ENCODE measurements at regions not wholly inside any gene's neighbourhood (a gene's known extent, or its start where the extent isn't known, plus 50 kb on each side); places are given as distances from the start of the nearest gene placed in this dataset.
A peak's percentile ranks its signal among the peaks of the same experiment; 100 is the strongest.

- no peak for DNase-seq
These were observed 143.3 kb downstream of the C1D start for GRCh38 chr2:67919490-67919889.

DNA sequence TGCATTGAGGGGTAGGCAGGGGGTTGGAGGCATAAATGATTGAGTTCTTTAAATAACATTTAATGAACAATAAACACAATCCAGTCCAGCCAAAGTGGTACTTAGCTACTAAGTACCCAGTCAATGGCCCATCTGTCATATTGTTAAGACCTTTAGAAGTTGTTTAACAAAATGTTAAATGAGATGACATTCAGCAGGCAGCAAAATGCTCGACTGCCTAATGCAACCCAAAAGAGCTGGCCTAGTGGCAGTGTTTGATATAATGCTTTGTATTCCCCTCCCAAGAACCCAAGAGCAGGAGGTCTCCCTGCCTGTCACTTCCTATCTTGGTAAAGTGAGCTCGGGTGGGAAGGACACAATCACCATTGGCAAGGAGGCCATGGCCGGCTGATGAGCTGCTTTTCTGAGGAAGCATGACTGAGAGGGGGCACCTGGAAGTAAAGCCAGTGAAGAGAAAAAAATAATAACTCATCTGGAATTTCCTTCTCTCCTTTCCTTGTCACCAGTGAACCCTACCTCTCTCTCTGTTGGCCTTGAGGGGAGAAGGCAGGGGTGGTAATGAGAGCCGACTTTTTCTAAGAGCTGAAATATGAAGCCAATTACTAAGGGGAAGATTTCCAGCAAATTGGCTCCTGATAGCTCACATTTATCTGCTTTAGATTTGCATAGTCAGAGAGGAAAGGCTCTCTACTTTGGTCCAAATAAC, 140.6 kb downstream of the C1D start:
- DNase-seq, result no peak

DNA sequence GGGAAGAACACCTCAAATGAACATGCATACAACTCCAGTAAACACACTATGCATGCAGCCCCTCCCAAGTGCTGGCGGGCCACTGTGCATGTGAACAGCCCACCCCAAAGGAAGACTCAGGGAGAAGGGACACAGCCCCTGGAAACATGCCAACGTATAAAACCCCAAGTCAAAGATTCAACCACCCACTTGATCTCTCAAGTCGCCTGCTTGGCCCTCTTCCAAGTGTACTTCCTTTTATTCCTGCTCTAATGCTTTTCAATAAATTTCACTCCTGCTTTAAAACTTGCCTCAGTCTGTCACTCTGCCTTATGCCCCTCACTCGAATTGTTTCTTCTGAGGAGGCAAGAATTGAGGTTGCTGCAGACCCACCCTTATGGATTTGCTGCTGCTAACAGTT, 139.1 kb downstream of the C1D start:
- peak; percentile 17 for DNase-seq

- DNase-seq, result no peak
These were observed 135.3 kb downstream of the C1D start for GRCh38 chr2:67927501-67927900.

DNA sequence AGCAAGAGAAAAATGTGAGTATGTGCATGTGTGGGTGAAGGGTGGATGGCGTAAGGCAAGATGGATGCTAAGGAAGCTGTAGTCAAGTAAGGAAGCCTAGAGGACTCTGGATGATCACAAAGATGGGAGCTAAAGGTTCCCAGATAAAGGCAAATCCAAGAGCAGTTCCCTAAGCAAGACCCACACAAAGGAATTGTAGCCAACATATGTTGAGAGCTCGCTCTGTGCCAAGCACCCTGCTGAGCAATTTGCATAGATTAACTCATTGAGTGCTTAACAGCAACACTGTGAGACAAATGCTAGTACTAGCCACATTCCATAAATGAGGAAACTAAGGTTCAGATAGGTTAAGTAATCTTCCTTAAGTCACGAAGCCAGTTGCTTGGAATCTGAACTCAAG, 132.6 kb downstream of the C1D start:
- peak; percentile 40 for DNase-seq

DNA sequence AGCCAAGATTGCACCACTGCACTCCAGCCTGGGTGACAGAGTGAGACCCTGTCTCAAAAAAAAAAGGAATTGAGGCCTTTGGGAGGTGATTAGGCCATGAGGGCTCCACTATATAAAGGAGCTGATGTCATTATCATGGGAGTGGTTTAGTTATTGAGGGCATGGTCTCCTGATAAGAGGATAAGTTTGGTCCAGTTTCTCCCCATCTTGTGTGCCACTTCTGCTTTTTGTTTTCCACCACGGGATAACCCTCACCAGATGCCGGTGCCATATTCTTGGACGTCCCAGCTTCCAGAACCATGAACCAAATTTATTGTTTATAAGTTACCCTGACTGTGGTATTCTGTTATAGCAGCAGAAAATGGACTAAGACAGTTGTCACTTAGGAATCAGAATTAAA, 125.8 kb downstream of the C1D start:
- no peak for DNase-seq

DNA sequence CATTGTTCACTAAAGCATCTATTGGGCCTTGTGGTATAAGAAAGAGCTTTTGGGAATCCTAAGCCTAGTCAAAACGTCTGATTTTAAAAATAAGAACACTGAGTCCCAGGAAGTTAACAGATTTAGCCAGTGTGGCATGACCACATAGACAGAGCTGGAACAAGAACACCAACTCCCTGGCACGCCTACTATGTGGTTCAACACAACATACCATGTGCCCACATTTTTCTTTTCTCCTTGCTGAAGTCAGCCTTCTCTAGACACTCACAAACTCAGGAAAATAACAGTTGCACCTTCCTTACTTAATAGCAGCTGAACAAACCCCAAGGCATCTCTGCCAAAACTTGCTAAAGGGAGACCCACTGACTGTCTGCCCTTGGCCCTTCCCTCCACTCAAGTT, 124.8 kb downstream of the C1D start:
- no peak for DNase-seq

DNA sequence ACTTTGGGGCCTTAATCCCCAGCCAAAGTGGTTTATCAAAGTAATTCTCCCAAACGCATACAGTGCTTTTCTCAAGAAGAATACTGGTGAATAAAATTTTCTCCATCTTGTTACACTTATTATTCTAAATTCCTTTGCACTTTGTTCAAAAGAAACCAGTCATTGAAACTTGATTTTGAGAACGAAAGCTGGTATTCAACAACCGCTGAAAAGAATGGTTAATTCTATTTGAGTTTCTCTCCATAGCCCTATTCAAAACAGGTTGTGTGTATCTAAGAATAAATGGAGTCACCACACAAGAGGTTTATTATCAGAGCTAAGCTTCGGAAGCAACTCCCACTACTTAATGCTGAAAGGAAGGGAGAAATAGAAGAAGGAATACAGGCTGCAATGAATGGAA, 117.7 kb downstream of the C1D start:
- DNase-seq, result no peak

DNA sequence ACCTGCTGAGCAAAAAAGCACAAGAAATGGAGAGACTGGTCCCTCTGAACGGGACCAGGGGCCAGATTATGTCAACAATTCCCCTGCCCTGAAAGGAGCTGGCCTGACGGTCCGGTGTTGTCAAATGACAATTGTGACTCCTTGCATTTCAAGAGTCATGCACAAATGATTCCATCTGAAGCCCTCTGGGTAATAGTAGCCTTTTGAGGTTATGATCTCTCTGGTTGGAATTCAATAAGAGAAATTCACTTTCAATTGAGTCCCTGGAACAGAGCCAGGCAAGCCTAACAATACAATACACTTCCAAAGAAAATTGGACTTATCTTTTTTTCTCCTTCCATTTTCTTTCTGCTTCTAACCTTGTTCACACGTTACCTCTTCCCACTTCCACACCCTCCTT, 116.9 kb downstream of the C1D start:
- peak; percentile 33 for DNase-seq

GRCh38 chr2:67948057-67948456, 114.7 kb downstream of the C1D start:
- no peak for DNase-seq

- no peak for DNase-seq
These were observed 114.3 kb downstream of the C1D start for GRCh38 chr2:67948506-67948905.

GRCh38 chr2:67950018-67950417, 112.8 kb downstream of the C1D start:
- no peak for DNase-seq

- no peak for DNase-seq
These were observed 111.9 kb downstream of the C1D start for GRCh38 chr2:67950919-67951318.

GRCh38 chr2:67952066-67952465, 110.7 kb downstream of the C1D start:
- DNase-seq, result no peak

DNA sequence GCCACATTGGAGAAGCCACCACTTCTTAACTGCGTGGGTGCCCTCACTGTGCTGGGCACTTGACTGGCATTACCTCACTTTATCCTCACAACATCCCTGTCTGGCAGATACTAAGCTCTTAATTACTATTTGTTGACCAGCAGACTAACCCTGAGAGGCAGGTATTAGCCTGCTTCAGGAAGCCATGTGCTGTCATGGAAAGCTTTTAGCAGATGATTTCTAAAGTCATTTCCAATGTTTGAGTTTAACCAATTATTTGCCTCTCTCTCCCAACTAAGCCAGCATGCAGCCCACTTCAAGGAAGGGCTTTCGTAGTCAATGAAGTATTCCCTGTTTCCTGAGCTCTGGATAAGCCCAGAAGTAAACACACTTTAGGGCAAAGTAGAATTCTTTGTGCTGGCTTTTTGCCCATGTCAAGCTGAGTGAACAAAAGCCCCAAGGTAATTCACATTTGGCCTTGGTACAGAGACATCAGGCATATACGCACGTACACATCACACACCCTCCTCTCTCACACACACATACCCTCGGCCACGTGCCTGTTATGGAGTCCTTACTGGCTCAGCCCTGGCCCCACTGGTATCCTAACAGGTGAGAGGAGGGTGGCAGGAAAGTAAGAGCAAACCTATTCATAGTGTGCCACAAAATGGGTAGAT, 108.6 kb downstream of the C1D start:
- no peak for DNase-seq

GRCh38 chr2:67955748-67956603, 106.8 kb downstream of the C1D start:
- no peak for DNase-seq

DNA sequence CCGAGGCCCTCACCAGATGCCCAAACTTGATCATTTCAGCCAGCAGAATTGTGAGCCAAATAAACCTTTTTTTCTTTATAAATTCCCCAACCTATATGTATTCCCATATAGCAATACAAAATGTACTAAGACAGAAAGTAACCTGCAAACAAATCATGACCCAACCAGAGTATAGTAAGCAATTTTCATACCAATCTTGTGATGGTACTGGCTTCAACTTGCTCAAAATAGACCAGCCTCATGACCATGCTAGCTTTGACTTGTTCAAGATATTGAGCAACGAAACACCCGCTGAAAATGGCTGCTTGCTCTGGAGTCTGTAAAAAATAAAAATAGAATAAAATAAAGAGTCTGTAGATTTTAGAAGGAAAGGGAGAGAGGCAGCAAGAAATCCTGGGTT, 97.6 kb downstream of the C1D start:
- no peak for DNase-seq

DNA sequence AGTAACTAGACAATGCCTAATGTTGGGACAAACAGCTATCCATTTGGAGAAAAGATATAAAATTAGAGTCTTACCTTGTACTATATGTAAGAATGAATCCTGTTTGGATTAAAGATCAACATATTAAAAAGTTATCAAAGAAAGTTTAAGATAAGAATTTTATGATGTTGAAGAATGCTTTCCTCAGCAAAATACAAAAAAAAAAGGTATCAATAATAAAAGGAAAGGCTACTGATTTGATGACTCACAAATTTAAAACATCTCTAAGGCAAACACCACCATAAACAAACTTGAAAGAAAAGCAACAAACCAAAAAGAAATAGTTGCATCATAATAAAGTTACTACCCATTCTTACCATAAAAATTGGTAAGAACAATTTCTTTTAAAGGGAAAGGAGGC, 92.7 kb downstream of the C1D start:
- no peak for DNase-seq

- DNase-seq, result no peak
These were observed 92.3 kb downstream of the C1D start for GRCh38 chr2:67970542-67970941.

- DNase-seq, result no peak
These were observed 88.0 kb downstream of the C1D start for GRCh38 chr2:67974559-67975430.

GRCh38 chr2:67977464-67977863, 85.3 kb downstream of the C1D start:
- DNase-seq, result no peak

- peak; percentile 87 for DNase-seq
These were observed 79.8 kb downstream of the C1D start for GRCh38 chr2:67982956-67983355.

GRCh38 chr2:67984600-67984999, 78.2 kb downstream of the C1D start:
- DNase-seq, result peak; percentile 18
